HG03571 (cell line): ENCODE measurements at regions not wholly inside any gene's neighbourhood (a gene's known extent, or its start where the extent isn't known, plus 50 kb on each side); places are given as distances from the start of the nearest gene placed in this dataset.
"Not testable (repeated sequence)": the region's sequence is repeated elsewhere in the genome, so short reads cannot be mapped to it uniquely, and the experiment has no call there.

Experiments
- ATAC-seq: cut with Tn5 transposase; IDR thresholded peaks from one replicate; pipeline ENCODE4 v1.9.1; 2021; ENCODE audit not compliant: unreplicated experiment

DNA sequence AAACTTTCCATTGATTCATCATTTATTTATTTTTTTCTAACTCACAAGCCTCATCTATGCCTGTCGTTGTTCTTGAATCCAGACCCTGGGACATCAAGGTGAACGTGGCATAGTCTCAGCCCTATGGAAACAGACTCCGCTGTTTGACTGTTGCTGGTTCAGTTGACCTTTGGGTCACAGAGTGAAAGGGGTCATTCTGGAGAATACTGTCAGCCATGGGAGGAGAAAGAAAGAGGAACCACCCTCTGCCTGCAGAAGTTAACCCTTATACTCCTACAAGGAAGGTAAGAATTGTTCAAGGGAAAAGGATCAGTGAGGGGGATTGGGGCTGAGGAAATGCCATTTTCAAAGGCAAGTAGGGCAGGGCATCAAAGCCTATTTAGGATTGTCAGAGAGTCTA, 387.6 kb upstream of the MAF start:
- ATAC-seq: no peak

- ATAC-seq: no peak
These were observed 385.8 kb upstream of the MAF start for GRCh38 chr16:79986352-79986751.

DNA sequence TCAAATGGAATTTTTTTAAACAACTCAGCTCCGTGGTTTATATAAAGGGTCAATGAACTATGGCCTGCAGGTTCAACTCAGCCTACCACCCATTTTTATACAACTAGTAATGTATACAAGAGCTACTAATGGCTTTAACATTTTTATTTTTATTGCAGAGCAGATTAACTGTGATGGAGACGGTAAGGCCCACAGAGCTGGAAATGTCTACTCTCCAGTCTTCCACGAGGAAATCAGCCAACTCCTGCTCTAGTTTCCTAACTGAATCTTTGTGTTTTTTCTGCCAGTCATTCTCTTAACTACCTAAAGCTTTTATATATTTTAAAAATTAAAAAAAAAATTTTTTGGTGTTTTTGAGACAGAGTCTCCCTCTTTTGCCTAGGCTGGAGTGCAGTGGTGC, 385.1 kb upstream of the MAF start:
- no peak for ATAC-seq

DNA sequence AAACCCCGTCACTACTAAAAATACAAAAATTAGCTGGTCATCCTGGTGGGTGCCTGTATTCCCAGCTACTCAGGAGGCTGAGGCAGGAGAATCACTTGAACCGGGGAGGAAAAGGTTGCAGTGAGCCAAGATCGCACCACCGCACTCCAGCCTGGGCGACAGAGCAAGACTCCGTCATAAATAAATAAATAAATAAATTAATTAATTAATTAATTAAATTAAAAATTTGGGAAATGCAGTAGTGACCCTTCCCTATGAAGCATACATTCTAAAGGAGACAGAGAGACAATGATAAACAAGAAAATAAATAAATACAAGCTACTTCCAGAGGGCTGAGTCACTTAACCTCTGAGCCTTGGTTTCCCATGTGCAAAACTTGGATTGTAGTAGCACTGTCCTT, 383.6 kb upstream of the MAF start:
- not testable (repeated sequence) for ATAC-seq

DNA sequence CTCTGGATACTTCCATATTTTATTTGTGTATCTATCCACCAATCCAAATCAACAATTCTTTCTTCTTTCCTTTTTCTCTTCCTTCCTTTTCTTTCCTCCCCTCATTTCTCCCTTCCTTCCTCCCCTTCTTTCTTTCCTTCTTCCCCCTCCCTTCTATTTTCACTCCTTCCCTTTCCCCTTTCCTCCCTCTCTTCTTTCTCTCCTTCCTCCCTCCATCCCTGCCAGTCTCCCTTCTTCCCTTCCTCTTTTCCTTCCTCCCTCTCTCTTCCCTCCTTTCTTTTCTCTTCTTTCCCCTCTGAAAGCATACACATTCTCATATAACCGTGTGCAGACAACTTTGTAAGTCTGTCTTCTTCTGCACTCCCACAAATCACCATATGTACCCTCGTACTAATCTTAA, 382.3 kb upstream of the MAF start:
- ATAC-seq: no peak

DNA sequence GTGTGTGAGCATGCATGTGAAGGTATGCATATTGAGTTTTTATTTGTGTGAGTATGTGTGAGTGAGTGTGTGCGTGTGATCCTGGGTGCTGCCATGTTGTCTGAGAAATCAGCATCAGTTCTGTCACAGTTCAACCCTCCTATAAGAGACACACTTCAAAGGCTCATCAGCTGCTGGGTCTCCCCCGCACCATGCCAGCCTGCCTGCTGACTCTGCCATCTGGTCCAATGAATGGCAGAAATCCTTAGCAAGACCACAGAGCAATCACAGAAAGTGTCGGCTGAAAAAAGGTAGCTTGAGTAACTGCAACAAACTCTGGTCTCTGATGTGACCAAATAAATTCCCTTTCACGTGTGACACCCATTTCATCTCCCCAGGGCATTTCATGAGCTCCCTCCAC, 381.8 kb upstream of the MAF start:
- no peak for ATAC-seq

DNA sequence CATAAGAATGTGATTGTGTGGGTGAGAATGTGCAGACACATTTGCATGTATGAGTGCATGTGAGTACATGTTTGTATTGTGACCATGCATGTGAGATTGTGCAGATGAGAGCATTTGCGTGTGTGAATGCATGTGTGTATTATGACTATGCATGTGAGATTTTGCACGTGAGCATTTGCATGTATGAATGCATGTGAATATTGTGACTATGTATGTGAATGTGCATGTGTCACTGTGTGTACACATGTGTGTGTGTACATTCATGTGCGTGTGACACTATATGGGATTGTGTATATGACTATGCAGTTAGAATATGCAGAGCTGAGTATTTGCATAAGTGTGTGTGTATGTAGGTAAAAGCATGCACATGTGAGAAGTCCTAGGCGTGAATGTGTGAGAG, 381.3 kb upstream of the MAF start:
- ATAC-seq: no peak

DNA sequence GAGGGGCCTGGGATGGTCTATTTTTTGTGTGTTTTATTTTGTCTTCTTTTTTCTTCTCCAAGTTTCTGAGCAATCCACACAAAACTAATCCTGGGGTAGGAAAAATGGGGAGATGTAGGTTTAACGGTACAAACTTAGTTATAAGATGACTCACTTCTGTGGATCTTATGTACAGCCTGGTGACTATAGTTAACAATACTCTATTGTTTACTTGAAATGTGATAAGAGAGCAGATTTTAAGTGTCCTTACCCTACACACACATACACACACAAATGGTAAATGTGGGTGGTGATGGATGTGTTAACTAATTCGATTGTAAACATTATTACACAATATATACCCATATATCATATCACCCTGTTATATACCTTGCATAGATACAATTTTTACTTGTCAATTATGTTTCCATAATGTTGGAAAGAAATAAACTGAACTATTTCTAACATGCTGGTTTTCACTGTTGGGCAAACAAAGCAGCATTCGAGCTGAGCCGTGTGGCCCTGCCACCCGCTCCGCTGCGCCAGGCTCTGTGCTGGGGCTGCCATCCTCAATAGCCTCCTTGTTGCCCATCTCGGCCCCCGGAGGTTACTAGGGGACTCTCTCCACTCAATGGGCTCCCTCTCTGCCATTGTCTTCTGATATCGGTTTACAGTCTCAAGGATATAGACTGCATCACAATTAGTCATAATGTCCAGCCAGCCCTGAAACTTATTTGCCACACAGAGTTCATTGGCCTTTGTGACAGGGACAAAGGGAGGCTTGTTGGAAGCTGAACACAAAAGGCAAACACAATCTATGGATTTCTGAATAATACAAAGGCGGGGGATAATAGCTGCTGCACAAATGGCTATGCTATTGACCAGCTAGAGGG, 380.3 kb upstream of the MAF start:
- ATAC-seq: no peak

DNA sequence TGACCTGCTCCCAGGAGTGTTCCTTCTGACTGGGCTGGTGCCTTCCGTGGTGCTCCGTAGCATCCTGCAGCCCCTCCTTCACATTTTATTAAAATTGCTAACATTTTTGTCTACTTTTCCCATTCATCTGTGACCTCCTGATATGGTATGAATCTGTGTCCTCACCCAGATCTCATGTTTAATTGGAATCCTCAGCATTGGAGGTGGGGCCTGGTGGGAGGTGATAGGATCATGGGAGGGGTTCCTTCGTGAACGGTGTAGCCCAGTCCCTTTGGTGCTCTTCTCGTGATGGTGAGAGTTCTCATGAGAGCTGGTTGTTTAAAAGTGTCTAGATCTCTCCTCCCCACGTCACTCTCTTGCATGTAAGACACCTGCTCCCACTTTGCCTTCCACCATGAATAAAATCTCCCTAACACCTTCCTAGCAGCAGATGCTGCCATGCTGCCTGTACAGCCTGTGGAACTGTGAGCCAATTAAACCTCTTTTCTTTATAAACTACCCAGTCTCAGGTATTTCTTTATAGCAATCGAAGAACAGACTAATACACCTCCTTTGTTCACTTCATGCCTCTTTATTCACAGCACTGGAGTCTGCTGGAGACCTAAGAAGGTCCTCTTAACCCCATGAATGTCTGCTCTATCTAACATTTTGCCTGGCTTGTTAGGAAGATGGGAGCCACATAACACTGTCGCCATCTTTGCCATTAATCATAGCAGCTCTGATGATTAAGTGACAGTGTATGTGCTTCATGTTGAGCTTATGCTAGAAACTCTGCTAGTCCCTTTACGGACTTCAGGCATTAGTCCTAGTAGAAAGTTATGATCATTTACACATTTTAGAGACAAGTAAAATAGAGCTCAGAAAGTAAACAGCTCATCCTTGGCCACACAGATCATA, 377.7 kb upstream of the MAF start:
- no peak for ATAC-seq

- ATAC-seq: no peak
These were observed 372.8 kb upstream of the MAF start for GRCh38 chr16:79973320-79973719.

- no peak for ATAC-seq
These were observed 371.6 kb upstream of the MAF start for GRCh38 chr16:79972053-79972704.

DNA sequence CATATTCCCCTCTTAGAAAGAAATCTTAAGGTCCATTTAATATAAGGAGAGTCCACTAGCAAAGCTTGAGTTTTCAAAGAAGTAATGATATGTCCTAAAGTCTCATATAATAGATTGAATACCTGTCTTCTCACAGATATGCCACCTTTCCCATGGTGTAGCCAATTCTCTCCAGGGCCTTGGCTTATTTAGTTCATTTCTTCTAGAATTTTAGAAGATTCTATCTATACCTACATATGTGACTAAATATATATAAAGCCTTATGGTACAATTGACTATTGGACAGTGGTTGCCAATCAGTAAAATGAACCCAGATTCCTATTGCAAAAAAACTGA, 370.7 kb upstream of the MAF start:
- ATAC-seq: no peak

DNA sequence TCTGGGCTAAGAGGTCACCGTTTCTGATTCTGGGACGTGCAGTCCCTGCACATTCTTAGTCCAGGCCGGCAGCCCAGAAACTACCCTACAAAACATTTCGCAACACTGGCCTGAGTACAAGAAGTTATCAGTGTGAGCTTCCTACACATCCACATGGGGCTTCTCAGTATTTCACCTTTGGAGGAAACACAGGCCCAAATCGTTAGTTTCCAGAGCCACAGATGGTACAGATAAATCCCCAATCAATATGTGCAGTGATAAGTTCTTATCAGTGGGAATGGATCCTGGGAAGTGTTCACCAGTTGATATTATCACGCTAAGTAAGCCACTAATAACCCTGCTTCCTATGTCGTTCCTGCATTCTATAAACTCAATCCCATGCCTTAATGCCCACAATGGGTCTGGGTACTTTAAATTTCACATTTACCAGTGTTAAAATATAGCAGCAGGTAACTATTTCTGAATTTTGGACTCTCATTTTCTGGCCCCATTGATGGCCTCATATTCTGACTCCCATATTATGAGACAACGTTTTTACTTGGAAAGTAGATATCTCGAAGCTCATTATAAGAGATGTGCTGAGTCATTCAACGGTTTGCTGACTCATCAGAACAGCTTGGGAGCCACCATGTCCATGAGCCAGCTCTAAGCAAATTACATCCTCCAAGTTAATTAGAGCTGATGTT, 370.2 kb upstream of the MAF start:
- no peak for ATAC-seq

DNA sequence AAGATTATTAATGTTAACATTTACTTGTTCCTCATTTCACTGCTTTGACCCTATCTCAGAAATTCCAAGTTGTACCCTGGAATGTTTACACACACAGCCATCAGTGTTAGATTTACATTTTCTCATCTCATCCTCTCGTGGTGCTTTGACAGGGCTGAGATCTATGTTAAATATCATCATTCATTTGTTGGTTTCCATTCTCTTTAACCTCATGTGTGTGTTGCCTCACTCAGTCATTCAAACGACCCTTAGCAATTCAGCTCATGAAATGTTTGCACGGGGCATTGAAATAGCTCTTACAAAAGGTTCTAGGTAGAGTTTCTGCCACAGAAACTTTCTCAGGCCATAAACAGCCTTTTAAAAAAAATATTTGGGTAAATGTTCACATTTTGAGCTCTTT, 369.6 kb upstream of the MAF start:
- no peak for ATAC-seq

DNA sequence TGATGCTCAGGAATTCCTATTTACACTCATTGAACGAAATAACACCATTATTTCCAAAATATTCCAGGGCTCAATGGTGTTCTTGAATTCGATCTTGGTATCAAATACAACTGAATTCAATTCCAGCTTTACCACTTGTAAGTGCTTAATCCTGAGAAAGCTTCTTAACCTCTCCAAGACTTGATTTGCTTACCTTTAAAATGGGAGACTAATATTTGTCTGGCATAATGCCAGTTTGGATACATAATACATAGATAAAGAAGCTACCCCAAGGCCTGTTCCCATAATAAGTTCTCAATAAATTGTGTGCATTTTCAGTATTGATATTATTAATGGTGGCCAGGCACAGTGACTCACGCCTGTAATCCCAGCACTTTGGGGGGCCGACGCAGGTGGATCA, 368.9 kb upstream of the MAF start:
- ATAC-seq: no peak

GRCh38 chr16:79966226-79966625, 365.7 kb upstream of the MAF start:
- ATAC-seq: no peak

GRCh38 chr16:79965718-79966117, 365.2 kb upstream of the MAF start:
- no peak for ATAC-seq

- no peak for ATAC-seq
These were observed 363.6 kb upstream of the MAF start for GRCh38 chr16:79964104-79964503.

DNA sequence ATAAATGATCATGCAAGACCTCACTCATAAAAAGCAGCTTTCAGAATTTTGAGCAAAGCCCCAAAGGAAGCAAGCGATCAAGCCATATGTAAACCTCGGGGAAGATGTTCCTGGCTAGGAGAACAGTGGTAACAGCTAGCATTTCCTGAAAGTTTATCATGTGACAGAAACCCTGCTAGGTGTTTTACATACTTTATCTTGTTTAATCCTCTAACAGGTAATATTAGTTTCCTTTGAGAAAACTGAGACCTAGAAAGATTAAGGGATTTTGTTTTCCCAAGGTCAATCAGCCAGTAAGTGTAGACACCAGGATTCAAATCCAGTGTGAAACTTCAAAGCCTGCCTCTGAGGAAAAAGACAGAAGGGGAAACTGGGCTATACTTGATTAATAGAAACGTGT, 362.4 kb upstream of the MAF start:
- ATAC-seq: no peak

DNA sequence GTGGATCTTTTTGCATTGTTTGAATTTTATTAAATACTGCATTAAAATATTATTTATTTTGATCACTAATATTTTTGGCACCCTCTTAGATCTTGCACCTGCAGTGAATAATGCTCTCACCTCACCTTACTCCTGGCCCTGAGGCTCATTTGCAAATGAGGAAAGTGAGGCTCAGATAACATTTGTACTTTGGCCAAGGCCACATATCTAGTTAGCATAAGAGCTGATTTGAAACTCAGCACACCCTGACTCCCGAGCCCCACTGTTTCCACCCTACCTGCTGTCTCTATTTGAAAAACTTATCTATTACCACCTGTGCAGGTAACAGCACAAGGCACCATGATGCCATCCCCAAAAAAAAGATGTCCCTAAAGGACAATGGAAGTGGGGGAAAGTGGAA, 358.7 kb upstream of the MAF start:
- no peak for ATAC-seq
